Activated B cell treated with CpG ODN at 0.5 μM for 24 hours (primary cell): ENCODE measurements at regions not wholly inside any gene's neighbourhood (a gene's known extent, or its start where the extent isn't known, plus 50 kb on each side); places are given as distances from the start of the nearest gene placed in this dataset.

Experiments used
- ATAC-seq: fragments of 200-7000 bp; cut with Tn5 transposase; one replicate; pipeline ENCODE4 v1.10.0; 2021; ENCODE audit warnings: low read depth, mild to moderate bottlenecking, moderate library complexity
- CTCF ChIA-PET: fragments of 350-600 bp; sonication (Branson Sonifier 250); formaldehyde crosslinking; loops from one replicate; lab custom pipeline; 2021; ENCODE audit warnings: antibody characterized with exemption; lab: Charles Lee
- POLR2A ChIA-PET: fragments of 350-600 bp; sonication (Branson Sonifier 250); formaldehyde crosslinking; loops from one replicate; lab custom pipeline; 2021; ENCODE audit warnings: antibody characterized with exemption; lab: Charles Lee
- DNase-seq: peaks from one replicate; pipeline ENCODE4 v3.0.0; 2022
- H3K27ac Mint-ChIP-seq: one replicate; pipeline ENCODE4 v1.8.0; 2020; ENCODE audit warnings: mixed read lengths
- H3K27me3 Mint-ChIP-seq: one replicate; pipeline ENCODE4 v1.8.0; 2021; ENCODE audit warnings: mixed read lengths
- H3K36me3 Mint-ChIP-seq: one replicate; pipeline ENCODE4 v1.8.0; 2021; ENCODE audit warnings: low read depth, mixed read lengths
- H3K4me1 Mint-ChIP-seq: one replicate; pipeline ENCODE4 v1.8.0; 2021; ENCODE audit warnings: mixed read lengths
- H3K4me3 Mint-ChIP-seq: one replicate; pipeline ENCODE4 v1.8.0; 2020; ENCODE audit warnings: mild to moderate bottlenecking, mixed read lengths
- H3K9me3 Mint-ChIP-seq: one replicate; pipeline ENCODE4 v1.8.0; 2020; ENCODE audit warnings: mixed read lengths
- CTCF ChIP-seq: fragments of 200-600 bp; IDR thresholded peaks from one replicate; pipeline ENCODE4 v1.8.0; 2022; ENCODE audit warnings: antibody characterized with exemption, mild to moderate bottlenecking
- intact Hi-C: fragments of 100-400 bp; cut with micrococcal nuclease; formaldehyde crosslinking; loops from one replicate; pipeline ENCODE4 v1.15.1; 2024

GRCh38 chr11:90851196-90851595, 628.3 kb upstream of the CHORDC1 start:
- H3K36me3 Mint-ChIP-seq = no peaks in the 10 kb centered on the region
- H3K4me3 Mint-ChIP-seq = no peak overlapping the region
- DNase-seq (no peak), ATAC-seq (no peak)
- H3K27me3 Mint-ChIP-seq = no peaks in the 10 kb centered on the region
- H3K4me1 Mint-ChIP-seq = no peaks in the 10 kb centered on the region
- H3K9me3 Mint-ChIP-seq = peaks cover 3% of the 10 kb centered on the region
- ChIA-PET POLR2A (no interaction called here), CTCF (no interaction called here)
- H3K27ac Mint-ChIP-seq = no peak overlapping the region
- TF ChIP-seq CTCF = no peak
- intact Hi-C loops = no loop called here

GRCh38 chr11:90849312-90849711, 626.5 kb upstream of the CHORDC1 start:
- Mint-ChIP-seq H3K9me3 (peaks cover 3% of the 10 kb centered on the region), H3K36me3 (no peaks in the 10 kb centered on the region), H3K4me1 (no peaks in the 10 kb centered on the region), H3K27ac (no peak overlapping the region), H3K4me3 (no peak overlapping the region), H3K27me3 (no peaks in the 10 kb centered on the region)
- ATAC-seq = no peak
- POLR2A ChIA-PET = no interaction called here
- CTCF ChIA-PET = no interaction called here
- no peak for TF ChIP-seq CTCF
- intact Hi-C loops = no loop called here
- no peak for DNase-seq

GRCh38 chr11:90847268-90847886, 624.5 kb upstream of the CHORDC1 start:
- CTCF ChIA-PET = no interaction called here
- H3K27me3 Mint-ChIP-seq = no peaks in the 10 kb centered on the region
- H3K36me3 Mint-ChIP-seq = no peaks in the 10 kb centered on the region
- DNase-seq = no peak
- H3K9me3 Mint-ChIP-seq = peaks cover 4% of the 10 kb centered on the region
- H3K4me3 Mint-ChIP-seq = no peak overlapping the region
- H3K4me1 Mint-ChIP-seq = no peaks in the 10 kb centered on the region
- POLR2A ChIA-PET = no interaction called here
- intact Hi-C loops = no loop called here
- H3K27ac Mint-ChIP-seq = no peak overlapping the region
- no peak for ATAC-seq
- no peak for TF ChIP-seq CTCF

- no peaks in the 10 kb centered on the region for H3K27me3 Mint-ChIP-seq
- intact Hi-C loops = no loop called here
- ChIA-PET POLR2A (no interaction called here), CTCF (no interaction called here)
- no peaks in the 10 kb centered on the region for H3K36me3 Mint-ChIP-seq
- ATAC-seq = no peak
- peaks cover 4% of the 10 kb centered on the region for H3K9me3 Mint-ChIP-seq
- no peak overlapping the region for H3K27ac Mint-ChIP-seq
- H3K4me1 Mint-ChIP-seq = no peaks in the 10 kb centered on the region
- no peak for TF ChIP-seq CTCF
- no peak for DNase-seq
- H3K4me3 Mint-ChIP-seq = no peak overlapping the region
Measured at GRCh38 chr11:90846628-90847027, 623.8 kb upstream of the CHORDC1 start.

- no peak for TF ChIP-seq CTCF
- Mint-ChIP-seq H3K4me3 (no peak overlapping the region), H3K4me1 (no peaks in the 10 kb centered on the region), H3K27me3 (no peaks in the 10 kb centered on the region), H3K9me3 (peaks cover 2% of the 10 kb centered on the region), H3K36me3 (no peaks in the 10 kb centered on the region), H3K27ac (no peak overlapping the region)
- intact Hi-C loops = no loop called here
- CTCF ChIA-PET = no interaction called here
- ATAC-seq (no peak), DNase-seq (no peak)
- POLR2A ChIA-PET = no interaction called here
Measured at GRCh38 chr11:90845799-90846198, 623.0 kb upstream of the CHORDC1 start.
